Mesendoderm (in vitro differentiated cells): ENCODE measurements at regions not wholly inside any gene's neighbourhood (a gene's known extent, or its start where the extent isn't known, plus 50 kb on each side); places are given as distances from the start of the nearest gene placed in this dataset.

Source experiments
- DNase-seq: peaks from one replicate; pipeline ENCODE4 v3.0.0; 2013
- H2AK5ac ChIP-seq: 2 replicates; pipeline ENCODE4 v1.6.1; 2013; ENCODE audit warnings: low read length, inconsistent platforms
- H2BK120ac ChIP-seq: 2 replicates; pipeline ENCODE4 v1.6.1; 2013; ENCODE audit warnings: low read depth, mild to moderate bottlenecking, low read length, moderate library complexity, mixed read lengths
- H2BK15ac ChIP-seq: replicated peaks from 2 replicates; pipeline ENCODE4 v1.6.1; 2013; ENCODE audit warnings: low read depth, mild to moderate bottlenecking, moderate library complexity
- H2BK5ac ChIP-seq: 2 replicates; pipeline ENCODE4 v1.6.1; 2013; ENCODE audit warnings: low read length, inconsistent platforms
- H3K18ac ChIP-seq: 2 replicates; pipeline ENCODE4 v1.6.1; 2013; ENCODE audit warnings: mild to moderate bottlenecking, low read length, mixed read lengths
- H3K23ac ChIP-seq: one replicate; pipeline ENCODE4 v1.6.1; 2013; ENCODE audit warnings: low read length
- H3K27ac ChIP-seq: 2 replicates; pipeline ENCODE4 v1.5.1; 2013; ENCODE audit warnings: low read depth, mild to moderate bottlenecking, inconsistent platforms, low read length, moderate library complexity
- H3K27me3 ChIP-seq: 2 replicates; pipeline ENCODE4 v1.6.1; 2013; ENCODE audit warnings: low read length, control low read depth, mild to moderate bottlenecking, inconsistent platforms; ENCODE audit not compliant: insufficient read depth, poor library complexity
- H3K36me3 ChIP-seq: 2 replicates; pipeline ENCODE4 v1.6.1; 2013; ENCODE audit warnings: low read length, inconsistent platforms; ENCODE audit not compliant: control insufficient read depth, insufficient read depth
- H3K4ac ChIP-seq: one replicate; pipeline ENCODE4 v1.6.1; 2013; ENCODE audit warnings: low read depth, mild to moderate bottlenecking, low read length, moderate library complexity
- H3K4me1 ChIP-seq: 2 replicates; pipeline ENCODE4 v1.6.1; 2013; ENCODE audit warnings: low read depth, low read length, inconsistent platforms; ENCODE audit not compliant: control insufficient read depth
- H3K4me2 ChIP-seq: 2 replicates; pipeline ENCODE4 v1.6.1; 2013; ENCODE audit warnings: low read length
- H3K4me3 ChIP-seq: 2 replicates; pipeline ENCODE4 v1.5.1; 2013; ENCODE audit warnings: mild to moderate bottlenecking, low read length
- H3K56ac ChIP-seq: one replicate; pipeline ENCODE4 v1.6.1; 2013; ENCODE audit warnings: low read length
- H3K79me1 ChIP-seq: 2 replicates; pipeline ENCODE4 v1.6.1; 2013; ENCODE audit warnings: low read length, inconsistent platforms
- H3K79me2 ChIP-seq: 2 replicates; pipeline ENCODE4 v1.6.1; 2013; ENCODE audit warnings: mild to moderate bottlenecking, low read length; ENCODE audit not compliant: control insufficient read depth, insufficient read depth
- H3K9ac ChIP-seq: 2 replicates; pipeline ENCODE4 v1.6.1; 2013; ENCODE audit warnings: low read length, inconsistent platforms
- H4K5ac ChIP-seq: one replicate; pipeline ENCODE4 v1.6.1; 2013; ENCODE audit warnings: low read length
- H4K8ac ChIP-seq: one replicate; pipeline ENCODE4 v1.6.1; 2013; ENCODE audit warnings: low read depth, mild to moderate bottlenecking, control low read depth, low read length, moderate library complexity
- WGBS: extraction: QIAGEN DNeasy Blood & Tissue Kit; methylation state at CpG from one replicate; pipeline ENCODE4 v1.1.7; 2013; ENCODE audit warnings: low lambda C conversion rate, missing lambda C conversion rate; ENCODE audit not compliant: insufficient coverage; ENCODE audit errors: extremely low coverage; 5-methylcytosine and 5-hydroxymethylcytosine counted together

- no peaks in the 10 kb centered on the region for H3K4me1 ChIP-seq
- no peak overlapping the region for H2BK120ac ChIP-seq
- no peak overlapping the region for H4K5ac ChIP-seq
- no peak overlapping the region for H2BK15ac ChIP-seq
- no peak overlapping the region for H3K4ac ChIP-seq
- H3K4me3 ChIP-seq: no peak overlapping the region
- H3K9ac ChIP-seq: no peak overlapping the region
- no peak overlapping the region for H3K18ac ChIP-seq
- H3K27me3 ChIP-seq: no peaks in the 10 kb centered on the region
- H3K56ac ChIP-seq: no peak overlapping the region
- no CpG with 5 or more reads among the region's 2 CpGs for WGBS
- DNase-seq: no peak
- no peak overlapping the region for H3K23ac ChIP-seq
- no peak overlapping the region for H3K4me2 ChIP-seq
- H4K8ac ChIP-seq: no peak overlapping the region
- no peaks in the 10 kb centered on the region for H3K36me3 ChIP-seq
- no peaks in the 10 kb centered on the region for H3K79me1 ChIP-seq
- no peak overlapping the region for H2BK5ac ChIP-seq
- H3K79me2 ChIP-seq: no peaks in the 10 kb centered on the region
- H2AK5ac ChIP-seq: no peak overlapping the region
- H3K27ac ChIP-seq: no peak overlapping the region
These were observed 387.8 kb upstream of the PKN2 start for GRCh38 chr1:88296227-88296626.

GRCh38 chr1:88296642-88297041, 387.4 kb upstream of the PKN2 start:
- no peaks in the 10 kb centered on the region for H3K27me3 ChIP-seq
- no peak overlapping the region for H4K8ac ChIP-seq
- H4K5ac ChIP-seq: no peak overlapping the region
- no peak overlapping the region for H3K4me2 ChIP-seq
- H3K36me3 ChIP-seq: no peaks in the 10 kb centered on the region
- no peak overlapping the region for H3K56ac ChIP-seq
- no peak overlapping the region for H3K18ac ChIP-seq
- no peak overlapping the region for H3K27ac ChIP-seq
- no peaks in the 10 kb centered on the region for H3K79me1 ChIP-seq
- no peak overlapping the region for H3K23ac ChIP-seq
- H3K79me2 ChIP-seq: no peaks in the 10 kb centered on the region
- no peak overlapping the region for H2BK5ac ChIP-seq
- H2AK5ac ChIP-seq: no peak overlapping the region
- H3K4me1 ChIP-seq: no peaks in the 10 kb centered on the region
- H3K4me3 ChIP-seq: no peak overlapping the region
- no peak overlapping the region for H3K9ac ChIP-seq
- no peak overlapping the region for H2BK120ac ChIP-seq
- no peak overlapping the region for H2BK15ac ChIP-seq
- no peak for DNase-seq
- WGBS: no CpG with 5 or more reads among the region's 2 CpGs
- H3K4ac ChIP-seq: no peak overlapping the region

GRCh38 chr1:88298506-88298905, 385.6 kb upstream of the PKN2 start:
- no peak overlapping the region for H4K5ac ChIP-seq
- no peak overlapping the region for H3K4me3 ChIP-seq
- no peak overlapping the region for H3K9ac ChIP-seq
- H3K79me1 ChIP-seq: no peaks in the 10 kb centered on the region
- no peaks in the 10 kb centered on the region for H3K4me1 ChIP-seq
- H3K27ac ChIP-seq: no peak overlapping the region
- H3K36me3 ChIP-seq: no peaks in the 10 kb centered on the region
- no peaks in the 10 kb centered on the region for H3K27me3 ChIP-seq
- H2AK5ac ChIP-seq: no peak overlapping the region
- no peaks in the 10 kb centered on the region for H3K79me2 ChIP-seq
- WGBS: no CpG with 5 or more reads among the region's 1 CpG
- no peak overlapping the region for H3K18ac ChIP-seq
- no peak overlapping the region for H3K4me2 ChIP-seq
- no peak overlapping the region for H3K56ac ChIP-seq
- H2BK15ac ChIP-seq: no peak overlapping the region
- DNase-seq: no peak
- H4K8ac ChIP-seq: no peak overlapping the region
- H3K4ac ChIP-seq: no peak overlapping the region
- no peak overlapping the region for H3K23ac ChIP-seq
- H2BK5ac ChIP-seq: no peak overlapping the region
- H2BK120ac ChIP-seq: no peak overlapping the region

GRCh38 chr1:88300752-88301263, 383.3 kb upstream of the PKN2 start:
- no peak overlapping the region for H3K9ac ChIP-seq
- H3K4me1 ChIP-seq: peaks cover 2% of the 10 kb centered on the region
- no peaks in the 10 kb centered on the region for H3K79me1 ChIP-seq
- no peak overlapping the region for H2AK5ac ChIP-seq
- no peak overlapping the region for H2BK5ac ChIP-seq
- H4K5ac ChIP-seq: no peak overlapping the region
- H3K4ac ChIP-seq: no peak overlapping the region
- H3K27me3 ChIP-seq: no peaks in the 10 kb centered on the region
- H3K4me3 ChIP-seq: no peak overlapping the region
- no peak for DNase-seq
- H3K79me2 ChIP-seq: no peaks in the 10 kb centered on the region
- H3K56ac ChIP-seq: no peak overlapping the region
- no peak overlapping the region for H2BK120ac ChIP-seq
- no CpG with 5 or more reads among the region's 2 CpGs for WGBS
- H3K18ac ChIP-seq: no peak overlapping the region
- no peak overlapping the region for H4K8ac ChIP-seq
- no peak overlapping the region for H3K4me2 ChIP-seq
- no peak overlapping the region for H2BK15ac ChIP-seq
- H3K27ac ChIP-seq: no peak overlapping the region
- H3K36me3 ChIP-seq: no peaks in the 10 kb centered on the region
- no peak overlapping the region for H3K23ac ChIP-seq

- Histone ChIP-seq H2BK120ac (no peak overlapping the region), H3K4me1 (peaks cover 2% of the 10 kb centered on the region), H2BK5ac (no peak overlapping the region), H2BK15ac (no peak overlapping the region), H3K56ac (no peak overlapping the region), H3K9ac (no peak overlapping the region), H3K79me1 (no peaks in the 10 kb centered on the region), H3K79me2 (no peaks in the 10 kb centered on the region), H3K36me3 (no peaks in the 10 kb centered on the region), H4K5ac (no peak overlapping the region), H3K27ac (no peak overlapping the region), H4K8ac (no peak overlapping the region), H3K18ac (no peak overlapping the region), H3K23ac (no peak overlapping the region), H2AK5ac (no peak overlapping the region), H3K27me3 (no peaks in the 10 kb centered on the region), H3K4ac (no peak overlapping the region), H3K4me2 (no peak overlapping the region), H3K4me3 (no peak overlapping the region)
- DNase-seq: peak; percentile 45
- WGBS: no CpG with 5 or more reads among the region's 4 CpGs
These were observed 381.1 kb upstream of the PKN2 start for GRCh38 chr1:88302843-88303486.

GRCh38 chr1:88311265-88311664, 372.8 kb upstream of the PKN2 start:
- Histone ChIP-seq H2BK120ac (no peak overlapping the region), H3K9ac (no peak overlapping the region), H3K56ac (no peak overlapping the region), H2BK15ac (no peak overlapping the region), H2BK5ac (no peak overlapping the region), H3K18ac (no peak overlapping the region), H3K79me1 (no peaks in the 10 kb centered on the region), H4K5ac (no peak overlapping the region), H3K4me2 (no peak overlapping the region), H3K23ac (no peak overlapping the region), H3K27me3 (no peaks in the 10 kb centered on the region), H3K4ac (no peak overlapping the region), H4K8ac (no peak overlapping the region), H3K4me1 (no peaks in the 10 kb centered on the region), H2AK5ac (no peak overlapping the region), H3K79me2 (no peaks in the 10 kb centered on the region), H3K27ac (no peak overlapping the region), H3K4me3 (no peak overlapping the region), H3K36me3 (no peaks in the 10 kb centered on the region)
- no CpG with 5 or more reads among the region's 1 CpG for WGBS
- DNase-seq: no peak
